Thyroid gland (tissue), 4 donors: ENCODE measurements at regions not wholly inside any gene's neighbourhood (a gene's known extent, or its start where the extent isn't known, plus 50 kb on each side); places are given as distances from the start of the nearest gene placed in this dataset.

Experiments used
- DNase-seq, 2 donors: peaks; one replicate each; pipeline ENCODE4 v3.0.0-alpha.2; 2019
- H3K27ac ChIP-seq, 3 donors: fragments of 200-600 bp; sonication (generic); 1 replicate in 2 of 3; 2 replicates in 1 of 3; pipeline ENCODE4 v1.5.1; 2016 to 2019; ENCODE audit warnings: mild to moderate bottlenecking in 1 of 3, moderate library complexity in 1 of 3
- H3K27me3 ChIP-seq: fragments of 200-600 bp; sonication (generic); one replicate; pipeline ENCODE4 v1.5.1; 2019
- H3K36me3 ChIP-seq, 2 donors: fragments of 200-600 bp; sonication (generic); one replicate each; pipeline ENCODE4 v1.5.1; 2016 to 2019
- H3K4me1 ChIP-seq, 2 donors: fragments of 200-600 bp; sonication (generic); one replicate each; pipeline ENCODE4 v1.5.1; 2017 to 2019
- H3K4me3 ChIP-seq, 3 donors: fragments of 200-600 bp; sonication (generic); replicated peaks in 1 of 3; 1 replicate in 2 of 3; 2 replicates in 1 of 3; pipeline ENCODE4 v1.5.1; 2016; ENCODE audit warnings: mild to moderate bottlenecking in 1 of 3
- H3K9me3 ChIP-seq: fragments of 200-600 bp; sonication (generic); one replicate; pipeline ENCODE4 v1.5.1; 2017
- POLR2A ChIP-seq, 2 donors: fragments of 450-650 bp; IDR thresholded peaks; one replicate each; pipeline ENCODE4 v1.6.1; 2017; ENCODE audit warnings: antibody characterized with exemption in 2 of 2, mild to moderate bottlenecking in 2 of 2, moderate library complexity in 1 of 2
- WGBS, 2 donors: methylation state at CpG; one replicate each; pipeline ENCODE4 v1.1.5; 2017; 5-methylcytosine and 5-hydroxymethylcytosine counted together
- intact Hi-C: fragments of 100-400 bp; cut with DNase I; formaldehyde crosslinking; loops from one replicate; pipeline ENCODE4 v1.15.1; 2023
- TF ChIP-seq, protein P1 (sequence below), 6 experiments: fragments of 200-600 bp in 3 of 6; fragments of 450-650 bp in 3 of 6; sonication (generic) in 3 of 6; IDR thresholded peaks; one replicate each; pipeline ENCODE4 v1.5.1; 2016 to 2019; ENCODE audit warnings: antibody characterized with exemption in 6 of 6, mild to moderate bottlenecking in 2 of 6, inconsistent platforms in 1 of 6, moderate library complexity in 1 of 6

DNA sequence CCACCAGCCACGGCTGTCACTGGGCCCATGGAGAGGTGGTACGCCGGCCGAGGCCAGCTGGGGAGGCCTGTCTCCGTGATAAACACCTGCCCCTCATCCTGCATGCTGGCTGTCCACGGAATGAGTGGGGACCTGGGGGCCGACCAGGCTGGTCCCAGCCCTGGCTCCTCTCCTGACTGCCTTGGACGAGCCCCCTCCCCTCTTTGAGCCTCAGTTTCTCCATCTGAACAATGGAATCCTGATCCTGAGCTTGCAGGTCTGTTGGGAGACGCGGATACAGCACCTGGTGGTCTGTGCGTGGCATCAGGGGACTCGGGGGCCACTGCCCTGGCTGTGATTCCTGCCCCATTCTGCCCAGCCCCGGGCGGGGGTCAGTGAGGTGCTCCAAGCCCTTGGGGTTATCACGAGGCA lies 109.9 kb downstream of the MICALL2 start:
- WGBS, 2 donors, result 75 to 90% methylated on average over 7 to 9 of the region's 15 CpGs
- TF ChIP-seq, protein P1, sequence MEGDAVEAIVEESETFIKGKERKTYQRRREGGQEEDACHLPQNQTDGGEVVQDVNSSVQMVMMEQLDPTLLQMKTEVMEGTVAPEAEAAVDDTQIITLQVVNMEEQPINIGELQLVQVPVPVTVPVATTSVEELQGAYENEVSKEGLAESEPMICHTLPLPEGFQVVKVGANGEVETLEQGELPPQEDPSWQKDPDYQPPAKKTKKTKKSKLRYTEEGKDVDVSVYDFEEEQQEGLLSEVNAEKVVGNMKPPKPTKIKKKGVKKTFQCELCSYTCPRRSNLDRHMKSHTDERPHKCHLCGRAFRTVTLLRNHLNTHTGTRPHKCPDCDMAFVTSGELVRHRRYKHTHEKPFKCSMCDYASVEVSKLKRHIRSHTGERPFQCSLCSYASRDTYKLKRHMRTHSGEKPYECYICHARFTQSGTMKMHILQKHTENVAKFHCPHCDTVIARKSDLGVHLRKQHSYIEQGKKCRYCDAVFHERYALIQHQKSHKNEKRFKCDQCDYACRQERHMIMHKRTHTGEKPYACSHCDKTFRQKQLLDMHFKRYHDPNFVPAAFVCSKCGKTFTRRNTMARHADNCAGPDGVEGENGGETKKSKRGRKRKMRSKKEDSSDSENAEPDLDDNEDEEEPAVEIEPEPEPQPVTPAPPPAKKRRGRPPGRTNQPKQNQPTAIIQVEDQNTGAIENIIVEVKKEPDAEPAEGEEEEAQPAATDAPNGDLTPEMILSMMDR (IDR thresholded peaks at IDR 0.05), result no peak
- no peak for TF ChIP-seq POLR2A (IDR thresholded peaks at IDR 0.05)
- H3K4me3 ChIP-seq, result no peak overlapping the region
- intact Hi-C loops, result no loop called here
- peaks cover 3% of the 10 kb centered on the region for H3K27me3 ChIP-seq
- DNase-seq, result no peak
- no peaks in the 10 kb centered on the region for H3K9me3 ChIP-seq
- H3K36me3 ChIP-seq, result no peaks in the 10 kb centered on the region
- no peaks in the 10 kb centered on the region for H3K4me1 ChIP-seq
- no peak overlapping the region for H3K27ac ChIP-seq

DNA sequence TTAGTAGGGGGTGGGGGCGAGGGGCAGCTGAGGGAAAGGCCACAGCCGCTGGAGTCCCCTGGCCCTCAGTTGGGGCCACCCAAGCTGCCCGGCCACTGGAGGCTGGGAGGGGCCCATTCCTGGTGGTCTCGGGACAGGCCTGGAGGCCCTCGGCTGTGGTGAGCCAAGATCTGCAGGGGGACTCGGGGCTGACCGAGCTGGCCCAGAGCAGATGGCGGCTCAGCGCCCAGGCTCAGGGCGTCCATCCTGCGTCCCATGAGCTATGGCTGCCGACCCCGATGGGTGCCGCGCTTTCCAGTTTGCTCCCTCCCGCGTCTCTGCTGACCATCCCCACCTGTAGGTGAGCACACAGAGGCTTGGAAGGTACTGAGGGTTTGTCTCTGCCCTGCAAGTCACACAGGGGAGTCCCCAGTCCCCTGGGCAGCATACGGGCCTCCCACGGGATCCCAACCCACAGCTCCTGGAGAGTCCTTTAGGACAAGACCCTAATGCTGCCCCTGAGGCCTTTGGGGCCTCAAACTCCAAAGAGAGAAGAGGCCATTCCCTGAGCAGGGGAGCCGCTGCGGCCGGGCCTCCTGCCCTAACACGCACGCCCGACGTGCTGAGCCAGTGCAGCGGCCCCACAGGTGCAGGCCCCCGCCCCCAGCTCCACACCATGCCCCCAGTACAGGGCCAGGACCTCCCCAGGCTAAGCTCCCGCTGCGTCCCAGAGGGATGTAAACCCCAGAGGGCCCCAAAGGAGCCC lies 107.2 kb downstream of the MICALL2 start:
- intact Hi-C loops, result no loop called here
- H3K9me3 ChIP-seq, result no peaks in the 10 kb centered on the region
- TF ChIP-seq, protein P1 (IDR thresholded peaks at IDR 0.05), result no peak
- no peak for TF ChIP-seq POLR2A (IDR thresholded peaks at IDR 0.05)
- no peak overlapping the region for H3K4me3 ChIP-seq
- WGBS, 2 donors, result 80 to 85% methylated on average over 4 to 20 of the region's 30 CpGs
- H3K4me1 ChIP-seq, result peaks cover 0 to 7% of the 10 kb centered on the region in 2 donors
- H3K27me3 ChIP-seq, result peaks cover 3% of the 10 kb centered on the region
- DNase-seq, result no peak
- H3K27ac ChIP-seq, result no peak overlapping the region
- no peaks in the 10 kb centered on the region for H3K36me3 ChIP-seq

DNA sequence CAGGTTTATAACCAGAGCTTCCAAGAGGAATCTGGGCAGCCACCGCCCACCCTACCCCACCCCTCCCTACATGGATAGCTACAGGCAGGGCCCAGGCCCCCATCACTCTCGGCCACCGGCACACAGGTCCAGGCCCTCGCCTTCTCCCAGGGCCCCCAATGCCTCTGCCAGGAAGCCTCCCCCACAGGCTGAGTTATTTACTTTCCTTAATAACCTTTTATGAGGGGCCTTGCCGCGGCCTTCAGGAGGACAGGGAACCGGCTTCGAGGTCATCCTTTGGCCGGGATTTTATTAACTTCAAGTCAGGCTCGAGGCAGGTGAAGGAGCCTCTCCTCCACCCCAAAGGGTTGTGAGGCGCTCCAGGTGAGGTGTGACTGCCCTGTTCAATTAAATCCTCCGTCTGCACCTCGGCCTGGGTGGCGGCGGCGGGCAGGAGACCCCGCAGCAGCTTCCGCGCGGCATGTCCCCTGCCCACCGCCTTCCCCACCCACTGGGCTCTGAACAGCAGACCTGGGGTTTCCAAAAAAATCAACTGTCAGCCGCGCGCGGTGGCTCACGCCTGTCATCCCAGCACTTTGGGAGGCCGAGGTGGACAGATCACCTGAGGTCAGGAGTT lies 106.5 kb downstream of the MICALL2 start:
- Histone ChIP-seq H3K27me3 (peaks cover 3% of the 10 kb centered on the region), H3K4me1 (peaks cover 0 to 7% of the 10 kb centered on the region in 2 donors), H3K36me3 (no peaks in the 10 kb centered on the region), H3K9me3 (no peaks in the 10 kb centered on the region), H3K4me3 (no peak overlapping the region), H3K27ac (no peak overlapping the region)
- DNase-seq, result no peak
- intact Hi-C loops, result no loop called here
- WGBS, 2 donors, result 90% methylated on average over 27 of the region's 27 CpGs
- no peak for TF ChIP-seq POLR2A (IDR thresholded peaks at IDR 0.05)
- TF ChIP-seq, protein P1 (IDR thresholded peaks at IDR 0.05), result no peak

GRCh38 chr7:1354661-1355567 lies 104.4 kb downstream of the MICALL2 start:
- Histone ChIP-seq H3K27me3 (peaks cover 3% of the 10 kb centered on the region), H3K9me3 (no peaks in the 10 kb centered on the region), H3K36me3 (no peaks in the 10 kb centered on the region), H3K4me3 (no peak overlapping the region), H3K4me1 (peaks cover 0 to 7% of the 10 kb centered on the region in 2 donors), H3K27ac (no peak overlapping the region)
- DNase-seq, result no peak
- intact Hi-C loops, result no loop called here
- 69 to 75% methylated on average over 27 to 32 of the region's 32 CpGs for WGBS, 2 donors
- TF ChIP-seq, protein P1 (IDR thresholded peaks at IDR 0.05), result no peak
- TF ChIP-seq POLR2A (IDR thresholded peaks at IDR 0.05), result no peak
